ENCODE measurements at regions not wholly inside any gene's neighbourhood (a gene's known extent, or its start where the extent isn't known, plus 50 kb on each side); places are given as distances from the start of the nearest gene placed in this dataset.
"Not testable (repeated sequence)": the region's sequence is repeated elsewhere in the genome, so short reads cannot be mapped to it uniquely, and the experiment has no call there.

DNA sequence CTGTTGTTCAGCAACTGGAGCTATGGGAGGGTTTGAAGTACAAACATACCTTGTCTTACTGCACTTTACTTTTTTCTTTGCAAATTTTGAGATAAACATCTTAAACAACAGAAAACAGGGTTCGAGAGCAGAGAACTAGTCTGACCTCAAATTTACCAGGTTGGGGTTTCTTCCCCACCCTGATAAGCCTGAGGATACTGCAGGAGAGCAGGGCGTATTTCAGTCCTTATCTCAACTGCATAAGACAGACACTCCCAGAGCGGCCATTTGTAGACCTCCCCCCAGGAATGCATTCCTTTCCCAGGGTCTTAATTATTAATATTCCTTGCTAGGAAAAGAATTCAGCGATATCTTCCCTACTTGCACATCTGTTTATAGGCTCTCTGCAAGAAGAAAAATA, 242.1 kb upstream of the DDHD1 start:
- DNase-seq (ENCODE audit: low spot score), result not testable (repeated sequence)

DNA sequence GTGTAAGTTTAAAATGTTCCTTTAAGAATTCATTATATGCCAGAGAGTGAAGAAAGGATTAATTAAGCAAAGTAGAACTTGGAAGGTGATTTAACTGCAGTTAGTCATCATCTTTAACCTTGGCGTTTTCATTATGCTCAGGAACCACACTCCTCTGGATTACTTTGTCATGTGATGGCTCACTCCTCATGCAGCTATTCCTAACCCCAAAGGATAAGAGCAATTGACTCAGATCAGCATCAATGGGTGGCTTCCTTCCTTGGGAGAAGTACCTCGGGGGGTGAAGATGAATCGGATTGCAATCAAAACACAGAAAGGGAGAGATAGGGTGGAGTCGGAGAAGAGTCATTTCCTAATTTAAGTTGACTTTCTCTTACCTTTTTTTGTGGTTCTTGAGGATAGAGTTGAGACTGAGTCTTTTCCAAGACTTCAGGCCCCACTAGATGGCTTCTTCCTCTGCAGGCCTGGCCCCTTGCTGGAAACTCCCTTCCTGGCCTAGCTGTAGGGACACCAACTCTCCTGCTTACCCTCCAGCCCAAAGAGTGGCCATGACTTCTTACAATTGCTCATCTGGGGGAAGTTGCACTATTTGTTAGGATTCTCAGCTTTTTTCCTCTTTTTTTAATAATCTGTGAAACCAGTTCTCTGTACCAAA, 238.6 kb upstream of the DDHD1 start:
- peak; percentile 75 for DNase-seq (ENCODE audit: low spot score)

- DNase-seq (ENCODE audit: low spot score), result peak; percentile 61
Observed at GRCh38 chr14:53391156-53391555, 238.0 kb upstream of the DDHD1 start.

GRCh38 chr14:53390008-53390407, 236.9 kb upstream of the DDHD1 start:
- no peak for DNase-seq (ENCODE audit: low spot score)

DNA sequence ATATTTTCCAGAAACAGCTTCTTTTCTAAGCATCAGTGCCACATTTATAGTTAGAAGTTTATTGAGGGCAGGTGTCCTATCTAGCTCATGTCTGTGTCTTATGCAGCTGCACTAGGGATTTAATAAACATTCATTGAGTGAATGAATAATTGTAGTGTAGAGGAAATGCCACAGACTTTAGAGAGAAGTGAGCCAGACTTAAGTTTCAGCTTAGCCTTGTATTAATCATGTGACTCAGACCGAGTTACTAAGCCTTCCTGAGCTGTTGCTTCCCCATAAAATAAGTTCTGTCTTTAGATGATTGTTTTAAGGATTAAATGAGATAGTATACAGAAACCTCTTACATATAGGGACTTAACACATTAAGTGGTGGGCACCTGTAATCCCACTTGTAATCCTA, 236.1 kb upstream of the DDHD1 start:
- DNase-seq (ENCODE audit: low spot score), result peak; percentile 30

- no peak for DNase-seq (ENCODE audit: low spot score)
Observed at GRCh38 chr14:53386362-53386761, 233.2 kb upstream of the DDHD1 start.

- no peak for DNase-seq (ENCODE audit: low spot score)
Observed at GRCh38 chr14:53384536-53384935, 231.4 kb upstream of the DDHD1 start.

DNA sequence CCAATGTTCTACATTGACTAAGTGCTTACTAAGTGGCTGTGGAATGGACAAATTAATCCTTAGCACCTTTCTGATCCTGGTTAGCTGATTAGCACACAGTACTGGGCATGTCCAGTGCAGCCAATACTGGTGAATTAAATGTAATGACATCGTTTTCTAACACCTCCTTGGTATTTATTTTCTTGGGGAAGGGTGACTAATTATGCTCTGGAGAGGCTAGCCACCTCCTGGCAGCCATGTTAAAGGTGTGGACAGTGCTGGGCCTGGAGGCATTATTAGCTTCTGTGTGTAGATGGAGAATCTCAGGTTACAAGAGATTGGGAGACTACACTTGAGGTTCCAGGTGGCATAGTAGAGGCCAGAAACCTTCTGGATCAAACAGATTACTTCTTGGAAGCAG, 230.9 kb upstream of the DDHD1 start:
- DNase-seq (ENCODE audit: low spot score), result no peak

DNA sequence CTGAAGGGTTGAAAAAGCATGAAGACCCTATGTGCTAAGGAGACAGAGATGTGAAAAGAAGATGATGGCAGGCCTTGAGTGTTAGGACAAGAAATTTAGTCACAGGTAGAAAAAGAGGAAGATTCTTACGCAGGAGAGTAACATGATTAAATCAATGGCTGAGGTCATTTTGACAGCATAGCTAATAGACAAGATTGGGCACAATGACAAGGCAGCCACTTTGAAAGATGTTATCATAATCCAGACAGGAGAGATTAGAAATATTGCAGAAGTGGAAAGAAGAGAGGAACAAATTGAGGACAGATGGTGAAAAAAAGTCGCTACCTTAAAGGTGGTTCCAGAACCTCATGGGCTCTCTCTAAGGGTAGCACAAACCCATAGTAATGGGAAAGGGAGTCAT, 228.8 kb upstream of the DDHD1 start:
- DNase-seq (ENCODE audit: low spot score), result no peak

GRCh38 chr14:53380867-53381225, 227.7 kb upstream of the DDHD1 start:
- no peak for DNase-seq (ENCODE audit: low spot score)

DNA sequence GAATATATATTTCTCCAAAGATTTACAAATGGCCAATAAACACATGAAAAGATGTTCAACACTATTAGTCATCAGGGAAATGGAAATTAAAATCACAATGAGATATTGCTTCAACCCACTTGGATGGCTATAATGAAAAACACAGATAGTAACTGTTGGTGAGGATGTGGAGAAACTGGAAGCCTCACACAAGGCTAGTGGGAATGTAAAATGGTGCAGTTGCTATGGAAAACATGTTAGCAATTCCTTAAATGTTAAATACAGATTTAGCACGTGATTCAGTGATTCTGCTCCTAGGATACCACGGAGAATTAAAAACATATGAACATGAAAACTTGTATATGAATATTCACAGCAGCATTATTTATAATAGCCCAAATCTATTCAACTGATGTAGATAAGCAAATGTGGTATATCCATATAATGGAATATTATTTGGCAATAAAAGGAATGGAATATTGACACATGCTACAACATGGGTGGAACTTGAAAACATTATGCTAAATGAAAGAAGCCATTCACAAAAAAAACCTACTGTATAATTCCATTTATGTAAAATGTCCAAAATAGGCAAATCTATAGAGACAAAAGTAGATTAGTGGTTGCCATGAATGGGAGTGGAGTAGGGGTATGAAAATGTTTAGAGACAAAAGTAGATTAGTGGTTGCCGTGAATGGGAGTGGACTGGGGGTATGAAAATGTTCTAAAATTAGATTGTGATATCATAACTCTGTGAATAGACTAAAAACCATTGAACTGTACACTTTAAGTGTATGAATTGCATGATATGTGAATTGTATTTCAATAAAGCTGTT, 227.1 kb upstream of the DDHD1 start:
- DNase-seq (ENCODE audit: low spot score), result no peak

DNA sequence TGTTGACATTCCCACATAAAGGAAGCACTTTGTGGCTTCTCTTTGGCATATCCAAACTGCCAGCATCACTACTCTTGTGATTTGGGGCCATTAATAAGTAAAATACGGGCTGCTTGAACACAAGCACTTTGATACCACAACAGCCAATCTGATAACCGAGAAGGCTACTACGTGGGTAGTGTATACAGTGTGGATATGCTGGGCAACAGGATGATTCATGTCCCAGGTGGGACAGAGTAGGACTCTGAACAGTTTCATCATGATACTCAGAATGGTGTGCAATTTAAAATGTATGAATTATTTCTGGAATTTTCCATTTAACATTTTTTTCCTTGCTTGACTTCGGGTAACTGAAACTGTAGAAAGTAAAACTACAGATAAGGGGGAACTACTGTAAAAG, 225.0 kb upstream of the DDHD1 start:
- no peak for DNase-seq (ENCODE audit: low spot score)

DNA sequence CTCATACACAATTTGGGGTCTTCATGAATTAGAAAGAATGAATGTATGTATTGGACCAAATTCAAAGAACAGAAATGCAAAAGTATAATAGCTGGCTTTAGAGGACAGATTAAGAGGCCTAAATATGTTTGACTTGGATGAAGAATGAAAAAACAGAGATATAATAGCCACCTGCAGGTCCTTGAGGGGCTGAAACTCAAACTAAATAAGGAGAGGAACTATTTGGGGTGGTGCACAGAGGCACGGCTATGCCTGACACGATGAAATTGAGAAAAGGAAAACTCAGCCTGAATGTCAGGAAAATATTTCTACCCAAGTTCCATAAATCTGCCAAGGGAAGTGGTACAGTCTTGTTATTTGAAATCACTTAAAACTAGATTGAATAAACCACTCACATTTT, 222.9 kb upstream of the DDHD1 start:
- no peak for DNase-seq (ENCODE audit: low spot score)

DNA sequence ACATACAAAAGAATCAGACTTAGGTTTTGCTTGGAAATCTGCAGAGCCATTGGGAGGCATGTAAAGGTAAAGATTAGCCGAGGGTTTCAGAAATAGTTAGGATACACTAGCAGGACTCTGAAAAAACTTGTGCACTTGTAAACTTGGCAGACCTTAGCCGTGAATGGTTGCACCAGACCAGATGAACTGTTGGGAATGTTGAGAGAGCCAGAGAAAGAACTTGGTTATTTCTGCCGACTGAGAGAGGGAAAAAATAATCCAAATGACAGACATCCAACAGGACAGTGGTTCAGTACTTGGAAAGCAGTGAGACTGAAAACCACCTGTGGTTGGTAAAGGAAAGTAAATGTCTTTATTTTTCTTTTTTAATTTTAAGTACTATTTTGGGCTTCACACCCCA, 222.5 kb upstream of the DDHD1 start:
- DNase-seq (ENCODE audit: low spot score), result no peak

GRCh38 chr14:53368711-53369201, 215.6 kb upstream of the DDHD1 start:
- peak; percentile 64 for DNase-seq (ENCODE audit: low spot score)

GRCh38 chr14:53368066-53368465, 214.9 kb upstream of the DDHD1 start:
- no peak for DNase-seq (ENCODE audit: low spot score)

DNA sequence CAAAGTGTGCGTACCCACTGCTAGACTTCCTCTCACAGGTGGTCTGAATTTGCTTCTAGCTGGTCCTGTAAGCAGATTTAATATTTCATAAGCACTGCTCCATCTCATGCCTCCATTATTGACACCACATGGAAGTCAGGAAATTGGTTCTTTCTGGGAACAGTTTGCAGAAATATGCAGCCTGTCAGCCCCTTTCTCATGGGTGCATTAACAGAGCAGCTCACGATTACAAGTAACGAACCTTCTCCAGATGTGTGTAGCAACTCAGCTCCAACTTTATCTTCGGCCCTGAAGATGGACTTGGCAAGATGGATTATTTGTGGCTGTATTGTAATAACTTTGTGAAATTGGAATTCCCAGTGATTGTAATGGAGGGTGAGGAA, 214.5 kb upstream of the DDHD1 start:
- DNase-seq (ENCODE audit: low spot score), result peak; percentile 20

GRCh38 chr14:53365486-53366130, 212.5 kb upstream of the DDHD1 start:
- no peak for DNase-seq (ENCODE audit: low spot score)

GRCh38 chr14:53362916-53363315, 209.8 kb upstream of the DDHD1 start:
- DNase-seq (ENCODE audit: low spot score), result not testable (repeated sequence)

- DNase-seq (ENCODE audit: low spot score), result no peak
Observed at GRCh38 chr14:53360829-53361228, 207.7 kb upstream of the DDHD1 start.

- DNase-seq (ENCODE audit: low spot score), result no peak
Observed at GRCh38 chr14:53358166-53358565, 205.0 kb upstream of the DDHD1 start.

DNA sequence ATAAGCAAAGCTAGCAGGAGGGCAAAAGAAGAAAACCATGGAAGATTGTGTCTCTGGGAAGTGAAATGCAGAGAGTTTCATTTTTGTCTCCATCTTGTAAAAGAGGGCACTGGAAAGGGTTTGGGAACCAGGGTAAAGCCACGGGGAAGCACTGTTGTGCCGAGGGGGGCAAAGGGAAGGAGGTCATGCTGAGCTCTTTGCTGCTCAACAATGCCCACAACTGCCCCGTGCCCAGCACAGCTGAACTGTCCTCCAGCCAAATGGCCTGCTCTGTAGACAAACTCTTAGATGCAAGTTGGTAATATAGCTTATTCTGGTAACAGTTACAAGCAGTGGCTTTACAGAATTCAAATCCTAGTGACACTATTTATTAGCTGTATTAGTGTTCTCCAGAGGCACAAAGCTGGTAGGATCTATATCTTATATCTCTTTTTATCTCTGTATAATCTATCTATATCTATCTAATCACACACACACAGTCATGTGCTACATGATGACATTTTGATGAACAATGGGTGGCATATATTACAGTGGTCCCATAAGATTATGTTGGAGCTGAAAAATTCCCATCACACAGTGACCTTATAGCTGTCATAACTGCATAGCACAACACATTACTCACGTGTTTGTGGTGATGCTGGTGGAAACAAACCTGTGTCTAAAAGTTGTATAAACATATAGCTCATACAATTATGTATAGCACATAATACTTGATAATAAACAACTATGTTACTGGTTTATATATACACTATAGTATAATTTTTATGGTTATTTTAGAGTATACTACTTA, 203.4 kb upstream of the DDHD1 start:
- DNase-seq (ENCODE audit: low spot score), result no peak
